GM23248 (cell line): ENCODE measurements at regions not wholly inside any gene's neighbourhood (a gene's known extent, or its start where the extent isn't known, plus 50 kb on each side); places are given as distances from the start of the nearest gene placed in this dataset.
"Not testable (repeated sequence)": the region's sequence is repeated elsewhere in the genome, so short reads cannot be mapped to it uniquely, and the experiment has no call there.

Experiments
- DNase-seq: peaks from one replicate; pipeline ENCODE4 v3.0.0-alpha.2; 2015
- H2AFZ ChIP-seq: fragments of 200-600 bp; sonication (generic); 2 replicates; pipeline ENCODE4 v1.6.1; 2016; ENCODE audit warnings: antibody characterized with exemption
- H3F3A ChIP-seq: fragments of 200-600 bp; sonication (generic); 2 replicates; pipeline ENCODE4 v1.6.1; 2016; ENCODE audit warnings: mild to moderate bottlenecking, antibody characterized with exemption, mixed run types; ENCODE audit not compliant: insufficient read depth
- H3K27ac ChIP-seq: fragments of 200-600 bp; sonication (generic); 2 replicates; pipeline ENCODE4 v1.5.1; 2016; ENCODE audit warnings: mild to moderate bottlenecking
- H3K27me3 ChIP-seq: fragments of 200-600 bp; sonication (generic); replicated peaks from 2 replicates; pipeline ENCODE4 v1.6.1; 2016; ENCODE audit warnings: mild to moderate bottlenecking; ENCODE audit not compliant: insufficient read depth
- H3K36me3 ChIP-seq: fragments of 200-600 bp; sonication (generic); 2 replicates; pipeline ENCODE4 v1.6.1; 2016; ENCODE audit warnings: low read depth, mild to moderate bottlenecking
- H3K4me1 ChIP-seq: fragments of 200-600 bp; sonication (generic); 2 replicates; pipeline ENCODE4 v1.6.1; 2016; ENCODE audit warnings: mild to moderate bottlenecking; ENCODE audit not compliant: insufficient read depth
- H3K4me2 ChIP-seq: fragments of 200-600 bp; sonication (generic); one replicate; pipeline ENCODE4 v1.6.1; 2016; ENCODE audit warnings: mild to moderate bottlenecking; ENCODE audit not compliant: unreplicated experiment
- H3K4me3 ChIP-seq: fragments of 200-600 bp; sonication (generic); 2 replicates; pipeline ENCODE4 v1.5.1; 2016; ENCODE audit warnings: mild to moderate bottlenecking
- H3K79me2 ChIP-seq: fragments of 200-600 bp; sonication (generic); 2 replicates; pipeline ENCODE4 v1.6.1; 2016; ENCODE audit warnings: mild to moderate bottlenecking; ENCODE audit not compliant: insufficient read depth
- H3K9ac ChIP-seq: fragments of 200-600 bp; sonication (generic); 2 replicates; pipeline ENCODE4 v1.6.1; 2016; ENCODE audit warnings: mild to moderate bottlenecking
- H3K9me2 ChIP-seq: fragments of 200-600 bp; sonication (generic); 2 replicates; pipeline ENCODE4 v1.6.1; 2016; ENCODE audit warnings: mixed run types, mild to moderate bottlenecking, moderate library complexity; ENCODE audit not compliant: insufficient read depth
- H3K9me3 ChIP-seq: fragments of 200-600 bp; sonication (generic); one replicate; pipeline ENCODE4 v1.6.1; 2017; ENCODE audit warnings: low read depth
- H4K20me1 ChIP-seq: fragments of 200-600 bp; sonication (generic); 2 replicates; pipeline ENCODE4 v1.6.0; 2016; ENCODE audit not compliant: insufficient read depth
- EZH2 ChIP-seq: fragments of 200-600 bp; sonication (generic); IDR thresholded peaks from 2 replicates; pipeline ENCODE4 v1.6.1; 2018; ENCODE audit warnings: antibody characterized with exemption, mild to moderate bottlenecking; ENCODE audit not compliant: insufficient read depth, poor library complexity, severe bottlenecking
- EZH2phosphoT487 ChIP-seq: fragments of 200-600 bp; sonication (generic); IDR thresholded peaks from 2 replicates; pipeline ENCODE4 v1.6.1; 2018; ENCODE audit warnings: antibody characterized with exemption, moderate library complexity, mild to moderate bottlenecking, low read depth; ENCODE audit not compliant: insufficient read depth
- WGBS, 2 experiments: methylation state at CpG; one replicate each; pipeline ENCODE4 v1.1.6; 2015 to 2017; ENCODE audit warnings: low lambda C conversion rate in 2 of 2, low coverage in 1 of 2; ENCODE audit errors: missing lambda C conversion rate in 2 of 2; 5-methylcytosine and 5-hydroxymethylcytosine counted together
- in situ Hi-C: fragments of 300-500 bp; cut with MboI; formaldehyde crosslinking; loops from 2 replicates; pipeline ENCODE4 v1.15.0; 2020

DNA sequence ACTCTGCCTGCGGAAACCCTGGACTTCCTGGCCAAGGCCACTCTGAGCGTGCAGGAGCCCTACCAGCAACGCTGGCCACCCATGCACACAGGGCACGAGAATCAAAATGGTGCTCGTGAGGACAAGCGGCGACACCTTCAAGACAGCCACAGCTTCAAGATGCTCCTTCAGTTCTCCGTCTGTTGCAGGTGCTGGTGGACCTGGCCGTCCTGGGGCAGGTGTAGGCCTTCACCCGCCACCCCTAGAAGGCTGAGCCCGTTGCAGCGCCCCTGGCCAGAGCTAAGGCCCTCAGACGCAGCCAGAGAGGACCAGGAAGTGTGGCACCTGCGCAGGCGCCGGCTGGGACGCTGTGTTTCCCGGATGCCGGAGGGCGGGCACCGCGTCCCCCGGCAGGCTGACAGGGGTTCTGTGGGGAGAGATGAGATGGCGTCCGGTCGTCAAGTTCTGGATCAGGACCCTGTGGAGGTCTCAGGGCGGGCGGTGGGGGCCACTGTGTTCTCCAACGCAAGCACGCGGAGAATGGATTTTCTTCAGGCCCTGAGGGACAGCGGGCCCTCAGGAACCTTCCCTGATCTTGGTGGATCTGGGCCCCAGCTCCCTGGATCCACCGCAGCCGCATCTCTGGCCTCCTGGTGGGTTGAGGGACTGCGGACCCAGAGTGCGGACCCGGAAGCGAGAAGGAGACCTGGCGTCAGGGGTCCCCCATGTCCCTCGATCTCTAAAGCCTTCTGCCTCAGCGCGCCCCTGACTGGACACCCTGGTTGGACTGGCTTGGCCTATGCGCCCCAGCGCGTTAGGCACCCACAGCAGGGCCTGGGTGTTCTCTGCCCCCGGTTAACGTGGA lies 1770.8 kb upstream of the CDH9 start:
- 68 to 69% methylated on average over 37 to 47 of the region's 47 CpGs for WGBS, 2 experiments
- Histone ChIP-seq H3K27ac (no peak overlapping the region), H3K4me2 (no peak overlapping the region), H3K9me3 (no peaks in the 10 kb centered on the region), H2AFZ (no peak overlapping the region), H3K9me2 (no peaks in the 10 kb centered on the region), H4K20me1 (no peaks in the 10 kb centered on the region), H3K4me3 (no peak overlapping the region), H3K79me2 (no peaks in the 10 kb centered on the region), H3K36me3 (no peaks in the 10 kb centered on the region), H3K9ac (no peak overlapping the region), H3F3A (no peaks in the 10 kb centered on the region), H3K4me1 (no peaks in the 10 kb centered on the region), H3K27me3 (no peaks in the 10 kb centered on the region)
- DNase-seq: no peak
- in situ Hi-C loops: no loop called here
- TF ChIP-seq EZH2phosphoT487 (no peak), EZH2 (no peak)

DNA sequence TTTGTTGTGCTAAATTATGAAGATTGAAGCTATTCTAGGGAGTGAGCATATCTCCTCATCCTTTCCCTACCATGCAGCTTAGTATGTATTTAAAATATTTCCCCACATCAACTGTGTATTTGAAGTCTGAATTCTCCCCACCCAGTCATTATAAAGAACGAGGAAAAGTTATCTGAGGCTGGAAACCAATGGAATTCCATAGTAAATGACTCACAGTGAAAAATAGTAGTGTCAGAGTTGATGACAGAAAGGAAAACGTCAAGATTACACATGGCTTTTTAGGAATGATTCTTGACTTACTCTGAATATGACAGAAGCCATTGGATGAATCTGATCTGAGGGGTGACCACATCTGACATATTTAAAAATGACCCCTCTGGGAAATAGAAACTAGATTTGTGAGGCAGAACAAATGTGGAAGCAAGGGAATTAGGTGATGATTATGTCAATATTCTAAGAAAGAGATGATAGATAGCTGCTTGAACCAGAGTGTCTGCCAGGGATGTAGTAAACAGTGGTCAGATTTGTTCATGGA lies 1768.9 kb upstream of the CDH9 start:
- no peaks in the 10 kb centered on the region for H3F3A ChIP-seq
- H3K36me3 ChIP-seq: no peaks in the 10 kb centered on the region
- H3K9me3 ChIP-seq: no peaks in the 10 kb centered on the region
- H2AFZ ChIP-seq: no peak overlapping the region
- H3K4me1 ChIP-seq: no peaks in the 10 kb centered on the region
- 0 to 1% methylated on average over 2 of the region's 2 CpGs for WGBS, 2 experiments
- H3K9ac ChIP-seq: no peak overlapping the region
- no peak overlapping the region for H3K4me2 ChIP-seq
- H4K20me1 ChIP-seq: no peaks in the 10 kb centered on the region
- no peak overlapping the region for H3K27ac ChIP-seq
- in situ Hi-C loops: no loop called here
- H3K9me2 ChIP-seq: no peaks in the 10 kb centered on the region
- H3K27me3 ChIP-seq: no peaks in the 10 kb centered on the region
- no peak for DNase-seq
- no peak overlapping the region for H3K4me3 ChIP-seq
- H3K79me2 ChIP-seq: no peaks in the 10 kb centered on the region
- no peak for TF ChIP-seq EZH2
- no peak for TF ChIP-seq EZH2phosphoT487

DNA sequence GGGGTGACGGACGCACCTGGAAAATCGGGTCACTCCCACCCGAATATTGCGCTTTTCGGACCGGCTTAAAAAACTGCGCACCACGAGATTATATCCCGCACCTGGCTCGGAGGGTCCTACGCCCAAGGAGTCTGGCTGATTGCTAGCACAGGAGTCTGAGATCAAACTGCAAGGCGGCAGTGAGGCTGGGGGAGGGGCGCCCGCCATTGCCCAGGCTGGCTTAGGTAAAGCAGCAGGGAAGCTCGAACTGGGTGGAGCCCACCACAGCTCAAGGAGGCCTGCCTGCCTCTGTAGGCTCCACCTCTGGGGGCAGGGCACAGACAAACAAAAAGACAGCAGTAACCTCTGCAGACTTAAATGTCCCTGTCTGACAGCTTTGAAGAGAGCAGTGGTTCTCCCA lies 1760.6 kb upstream of the CDH9 start:
- 34 to 66% methylated on average over 3 to 16 of the region's 16 CpGs for WGBS, 2 experiments
- H2AFZ ChIP-seq, H3K36me3 ChIP-seq, H3K9me3 ChIP-seq, H3K79me2 ChIP-seq, H3F3A ChIP-seq, DNase-seq, H3K27ac ChIP-seq, H3K4me2 ChIP-seq, H3K9ac ChIP-seq, H4K20me1 ChIP-seq, in situ Hi-C loops, H3K27me3 ChIP-seq, H3K4me3 ChIP-seq, H3K4me1 ChIP-seq, H3K9me2 ChIP-seq: not testable (repeated sequence)

DNA sequence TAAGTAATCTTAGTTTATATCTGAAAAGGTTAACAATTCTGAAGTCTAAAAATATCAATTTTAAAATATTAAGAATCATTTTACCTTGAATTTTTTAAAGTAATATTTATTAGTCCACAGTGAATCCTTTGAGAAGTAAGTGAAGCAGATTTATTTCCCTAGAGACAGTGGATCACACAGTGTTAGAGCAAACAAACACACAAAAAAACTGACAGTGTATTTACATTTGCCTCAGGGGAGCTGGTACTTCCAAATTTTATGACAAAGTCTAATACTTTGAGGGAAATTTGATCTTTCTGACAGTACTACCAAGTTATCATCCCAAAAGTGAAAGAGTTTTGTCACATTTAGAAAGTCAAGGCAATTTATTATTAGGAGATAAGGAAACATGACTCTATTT lies 1750.6 kb upstream of the CDH9 start:
- H2AFZ ChIP-seq: no peak overlapping the region
- no peaks in the 10 kb centered on the region for H3F3A ChIP-seq
- H3K4me1 ChIP-seq: no peaks in the 10 kb centered on the region
- TF ChIP-seq EZH2phosphoT487 (no peak), EZH2 (no peak)
- no peaks in the 10 kb centered on the region for H3K79me2 ChIP-seq
- no peak overlapping the region for H3K4me3 ChIP-seq
- H3K4me2 ChIP-seq: no peak overlapping the region
- no peaks in the 10 kb centered on the region for H3K9me3 ChIP-seq
- H4K20me1 ChIP-seq: no peaks in the 10 kb centered on the region
- in situ Hi-C loops: no loop called here
- no peak for DNase-seq
- no peaks in the 10 kb centered on the region for H3K36me3 ChIP-seq
- H3K27me3 ChIP-seq: no peaks in the 10 kb centered on the region
- no peak overlapping the region for H3K27ac ChIP-seq
- H3K9me2 ChIP-seq: no peaks in the 10 kb centered on the region
- H3K9ac ChIP-seq: no peak overlapping the region
